ENCODE measurements at regions not wholly inside any gene's neighbourhood (a gene's known extent, or its start where the extent isn't known, plus 50 kb on each side); places are given as distances from the start of the nearest gene placed in this dataset.
A peak's percentile ranks its signal among the peaks of the same experiment; 100 is the strongest.
"Not testable (repeated sequence)": the region's sequence is repeated elsewhere in the genome, so short reads cannot be mapped to it uniquely, and the experiment has no call there.

GRCh38 chr6:145562771-145563615 is 172.3 kb downstream of the EPM2A start:
- Histone ChIP-seq H3K9me3 (ENCODE audit: control insufficient read depth in 2 of 2, low read length in 2 of 2) (no peaks in the 10 kb centered on the region), H3K27ac (ENCODE audit: insufficient read depth, low read length, poor library complexity, severe bottlenecking) (no peak overlapping the region), H3K27me3 (ENCODE audit: control insufficient read depth, insufficient read depth, low read length) (no peaks in the 10 kb centered on the region), H3K4me3 (ENCODE audit: low read depth, low read length) (no peak overlapping the region), H3K4me1 (ENCODE audit: control insufficient read depth, insufficient read depth, low read length, poor library complexity, severe bottlenecking) (no peaks in the 10 kb centered on the region), H3K36me3 (ENCODE audit: control insufficient read depth, insufficient read depth, low read length) (no peaks in the 10 kb centered on the region)
- no peak for ATAC-seq (ENCODE audit: low read depth in 2 of 2)
- H3K27ac Mint-ChIP-seq: no peak overlapping the region
- peaks cover 0 to 1% (median 0%) of the 10 kb centered on the region in 7 donors for H3K9me3 Mint-ChIP-seq
- no peak overlapping the region for H3K4me3 Mint-ChIP-seq
- no peaks in the 10 kb centered on the region for H3K27me3 Mint-ChIP-seq
- no peaks in the 10 kb centered on the region for H3K36me3 Mint-ChIP-seq
- DNase-seq: no peak
- no peaks in the 10 kb centered on the region for H3K4me1 Mint-ChIP-seq

GRCh38 chr6:145564553-145564952 is 170.8 kb downstream of the EPM2A start:
- DNase-seq (no peak), ATAC-seq (ENCODE audit: low read depth in 2 of 2) (no peak)
- no peak overlapping the region for H3K4me3 Mint-ChIP-seq
- no peaks in the 10 kb centered on the region for H3K9me3 ChIP-seq (ENCODE audit: control insufficient read depth in 2 of 2, low read length in 2 of 2)
- H3K27me3 ChIP-seq (ENCODE audit: control insufficient read depth, insufficient read depth, low read length): no peaks in the 10 kb centered on the region
- H3K27ac Mint-ChIP-seq: peak overlapping the region in 1 of 3 donors; percentile 50
- no peaks in the 10 kb centered on the region for H3K36me3 ChIP-seq (ENCODE audit: control insufficient read depth, insufficient read depth, low read length)
- H3K9me3 Mint-ChIP-seq: peaks cover 0 to 1% (median 0%) of the 10 kb centered on the region in 7 donors
- no peaks in the 10 kb centered on the region for H3K27me3 Mint-ChIP-seq
- no peaks in the 10 kb centered on the region for H3K4me1 ChIP-seq (ENCODE audit: control insufficient read depth, insufficient read depth, low read length, poor library complexity, severe bottlenecking)
- H3K36me3 Mint-ChIP-seq: no peaks in the 10 kb centered on the region
- H3K27ac ChIP-seq (ENCODE audit: insufficient read depth, low read length, poor library complexity, severe bottlenecking): no peak overlapping the region
- H3K4me3 ChIP-seq (ENCODE audit: low read depth, low read length): no peak overlapping the region
- H3K4me1 Mint-ChIP-seq: no peaks in the 10 kb centered on the region

GRCh38 chr6:145567684-145568252 is 167.6 kb downstream of the EPM2A start:
- Mint-ChIP-seq H3K27ac (no peak overlapping the region), H3K4me3 (no peak overlapping the region), H3K36me3 (no peaks in the 10 kb centered on the region), H3K9me3 (peaks cover 0 to 1% (median 0%) of the 10 kb centered on the region in 7 donors), H3K27me3 (no peaks in the 10 kb centered on the region), H3K4me1 (no peaks in the 10 kb centered on the region)
- no peak for ATAC-seq (ENCODE audit: low read depth in 2 of 2)
- Histone ChIP-seq H3K4me1 (ENCODE audit: control insufficient read depth, insufficient read depth, low read length, poor library complexity, severe bottlenecking) (no peaks in the 10 kb centered on the region), H3K27me3 (ENCODE audit: control insufficient read depth, insufficient read depth, low read length) (no peaks in the 10 kb centered on the region), H3K4me3 (ENCODE audit: low read depth, low read length) (no peak overlapping the region), H3K27ac (ENCODE audit: insufficient read depth, low read length, poor library complexity, severe bottlenecking) (no peak overlapping the region), H3K9me3 (ENCODE audit: control insufficient read depth in 2 of 2, low read length in 2 of 2) (no peaks in the 10 kb centered on the region), H3K36me3 (ENCODE audit: control insufficient read depth, insufficient read depth, low read length) (no peaks in the 10 kb centered on the region)
- DNase-seq: no peak

GRCh38 chr6:145569140-145569539 is 166.2 kb downstream of the EPM2A start:
- H3K4me1 Mint-ChIP-seq: no peaks in the 10 kb centered on the region
- no peaks in the 10 kb centered on the region for H3K9me3 ChIP-seq (ENCODE audit: control insufficient read depth in 2 of 2, low read length in 2 of 2)
- H3K27me3 Mint-ChIP-seq: peaks cover 4% of the 10 kb centered on the region
- ATAC-seq (ENCODE audit: low read depth in 2 of 2): no peak
- DNase-seq: no peak
- no peak overlapping the region for H3K4me3 ChIP-seq (ENCODE audit: low read depth, low read length)
- no peaks in the 10 kb centered on the region for H3K27me3 ChIP-seq (ENCODE audit: control insufficient read depth, insufficient read depth, low read length)
- no peaks in the 10 kb centered on the region for H3K36me3 Mint-ChIP-seq
- H3K36me3 ChIP-seq (ENCODE audit: control insufficient read depth, insufficient read depth, low read length): no peaks in the 10 kb centered on the region
- H3K4me3 Mint-ChIP-seq: no peak overlapping the region
- H3K4me1 ChIP-seq (ENCODE audit: control insufficient read depth, insufficient read depth, low read length, poor library complexity, severe bottlenecking): no peaks in the 10 kb centered on the region
- no peak overlapping the region for H3K27ac ChIP-seq (ENCODE audit: insufficient read depth, low read length, poor library complexity, severe bottlenecking)
- H3K9me3 Mint-ChIP-seq: peaks cover 0 to 3% (median 1%) of the 10 kb centered on the region in 7 donors
- H3K27ac Mint-ChIP-seq: no peak overlapping the region

- not testable (repeated sequence) for ATAC-seq (ENCODE audit: low read depth in 2 of 2); H3K27me3 ChIP-seq (ENCODE audit: control insufficient read depth, insufficient read depth, low read length); H3K4me3 ChIP-seq (ENCODE audit: low read depth, low read length); H3K4me1 ChIP-seq (ENCODE audit: control insufficient read depth, insufficient read depth, low read length, poor library complexity, severe bottlenecking); H3K36me3 ChIP-seq (ENCODE audit: control insufficient read depth, insufficient read depth, low read length); H3K36me3 Mint-ChIP-seq; H3K9me3 ChIP-seq (ENCODE audit: control insufficient read depth in 2 of 2, low read length in 2 of 2); H3K27ac ChIP-seq (ENCODE audit: insufficient read depth, low read length, poor library complexity, severe bottlenecking); H3K4me1 Mint-ChIP-seq; H3K27ac Mint-ChIP-seq; H3K4me3 Mint-ChIP-seq; H3K27me3 Mint-ChIP-seq
- DNase-seq: peak in 1 of 3 donors; percentile 2
- H3K9me3 Mint-ChIP-seq: peaks cover 0 to 14% (median 5%) of the 10 kb centered on the region in 7 donors
These were observed 165.0 kb downstream of the EPM2A start for GRCh38 chr6:145570336-145570735.

- H3K27ac ChIP-seq (ENCODE audit: insufficient read depth, low read length, poor library complexity, severe bottlenecking); H3K27me3 Mint-ChIP-seq; H3K36me3 Mint-ChIP-seq; H3K4me1 Mint-ChIP-seq; H3K27ac Mint-ChIP-seq; H3K27me3 ChIP-seq (ENCODE audit: control insufficient read depth, insufficient read depth, low read length); H3K4me3 ChIP-seq (ENCODE audit: low read depth, low read length); ATAC-seq (ENCODE audit: low read depth in 2 of 2); H3K4me3 Mint-ChIP-seq; H3K4me1 ChIP-seq (ENCODE audit: control insufficient read depth, insufficient read depth, low read length, poor library complexity, severe bottlenecking); H3K36me3 ChIP-seq (ENCODE audit: control insufficient read depth, insufficient read depth, low read length); DNase-seq: not testable (repeated sequence)
- H3K9me3 ChIP-seq (ENCODE audit: control insufficient read depth in 2 of 2, low read length in 2 of 2): peaks cover 3 to 11% of the 10 kb centered on the region in 2 experiments
- peaks cover 8 to 39% (median 14%) of the 10 kb centered on the region in 7 donors for H3K9me3 Mint-ChIP-seq
These were observed 161.1 kb downstream of the EPM2A start for GRCh38 chr6:145574269-145574668.
